SK-MEL-5 (cell line): ENCODE measurements at regions not wholly inside any gene's neighbourhood (a gene's known extent, or its start where the extent isn't known, plus 50 kb on each side); places are given as distances from the start of the nearest gene placed in this dataset.

Experiments used
- DNase-seq: peaks from one replicate; pipeline ENCODE4 v3.0.0-alpha.2; 2016; ENCODE audit warnings: low read depth, low spot score
- in situ Hi-C: cut with HindIII; loops from 2 replicates; pipeline ENCODE4 v1.10.0; 2016; ENCODE audit warnings: low sequenced_read_pairs, high pct_unique_total_duplicates, low pct_unique_long_range_greater_than_20kb

DNA sequence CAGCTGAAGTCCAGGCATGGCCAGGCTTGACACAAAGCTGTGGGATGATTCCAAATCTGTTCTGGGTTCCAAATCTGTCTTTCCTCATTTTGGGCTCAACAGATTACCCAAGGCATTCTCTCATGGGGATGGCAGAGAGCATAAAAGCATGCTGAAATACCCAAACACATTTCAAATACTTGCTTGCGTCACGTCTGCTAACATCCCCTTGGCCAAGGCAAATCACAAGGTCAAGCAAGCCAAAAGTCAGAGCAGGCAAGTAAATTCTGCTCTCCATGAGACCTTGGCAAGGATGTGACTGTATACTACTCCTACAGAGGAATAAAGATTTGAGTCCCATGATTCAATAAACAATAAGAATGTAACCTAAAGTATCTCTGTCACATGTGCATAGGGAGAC, 306.7 kb downstream of the EPB41L4A start:
- in situ Hi-C loops: no loop called here
- DNase-seq: no peak

DNA sequence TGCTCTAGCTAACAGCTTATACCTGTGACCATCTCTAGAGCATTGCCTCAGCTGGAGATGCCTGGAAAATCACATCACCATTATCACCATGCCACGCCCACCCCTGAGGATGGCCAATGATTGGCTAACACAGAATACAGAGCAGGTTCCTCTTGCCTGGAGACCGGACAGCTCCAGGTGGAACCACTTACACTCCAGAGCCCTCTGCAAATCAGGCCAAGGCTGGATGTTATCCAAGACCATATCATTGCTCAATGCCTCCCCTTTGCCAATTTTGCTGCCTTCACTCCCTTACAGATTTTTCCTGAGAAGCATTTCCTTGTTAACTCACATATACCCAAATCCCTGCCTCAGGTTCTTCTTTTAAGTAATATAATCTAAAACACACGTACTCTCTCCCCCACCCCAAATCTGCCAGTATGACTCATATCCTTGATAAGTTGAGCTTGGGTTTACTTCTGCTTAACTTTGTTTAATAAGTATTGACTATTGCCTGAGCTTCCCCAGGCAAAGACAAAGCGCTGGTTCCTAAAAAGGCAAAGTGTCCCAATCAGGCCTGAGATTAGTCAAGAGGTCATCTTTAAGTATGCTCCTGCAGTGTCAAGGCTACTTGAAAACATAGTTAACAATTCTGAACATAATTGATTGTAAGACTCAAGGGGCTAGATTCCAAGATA, 309.6 kb downstream of the EPB41L4A start:
- in situ Hi-C loops: no loop called here
- no peak for DNase-seq

DNA sequence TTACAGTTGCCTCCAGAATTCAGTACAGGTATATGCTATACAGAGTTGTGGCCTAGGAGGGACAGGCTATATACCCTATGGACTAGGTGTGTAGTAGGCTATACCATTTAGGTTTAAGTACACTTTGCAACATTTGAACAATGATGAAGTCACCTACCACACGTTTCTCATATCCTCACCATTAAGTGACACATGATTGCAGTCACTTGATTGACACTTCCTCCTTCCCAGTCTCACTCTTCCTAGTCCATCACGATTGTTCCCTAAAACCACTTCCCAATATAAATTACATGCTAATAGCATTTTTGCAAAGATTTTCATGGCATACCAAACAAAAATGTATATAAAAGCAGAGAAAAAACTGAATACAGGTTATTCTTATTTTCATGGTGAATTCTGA, 312.2 kb downstream of the EPB41L4A start:
- DNase-seq: no peak
- in situ Hi-C loops: no loop called here

DNA sequence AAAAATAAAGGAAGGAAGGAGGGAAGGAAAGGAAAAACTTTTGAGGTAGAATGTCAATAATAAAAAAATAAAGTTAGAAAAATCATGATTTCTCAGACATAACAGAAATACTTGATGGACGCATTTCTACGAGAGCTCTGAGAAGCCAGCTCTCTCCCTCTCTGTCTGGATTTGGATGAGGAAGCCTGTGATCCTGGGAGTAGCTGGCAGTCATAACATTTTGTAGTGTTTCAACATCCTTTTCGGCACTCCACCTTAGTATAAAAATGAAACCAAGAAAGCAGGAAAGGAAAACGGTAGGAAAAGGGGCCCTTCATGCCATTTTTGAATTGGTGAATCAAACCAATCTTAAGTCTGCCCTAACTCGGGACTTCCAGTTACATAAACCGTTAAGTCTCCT, 321.3 kb downstream of the EPB41L4A start:
- in situ Hi-C loops: no loop called here
- no peak for DNase-seq

DNA sequence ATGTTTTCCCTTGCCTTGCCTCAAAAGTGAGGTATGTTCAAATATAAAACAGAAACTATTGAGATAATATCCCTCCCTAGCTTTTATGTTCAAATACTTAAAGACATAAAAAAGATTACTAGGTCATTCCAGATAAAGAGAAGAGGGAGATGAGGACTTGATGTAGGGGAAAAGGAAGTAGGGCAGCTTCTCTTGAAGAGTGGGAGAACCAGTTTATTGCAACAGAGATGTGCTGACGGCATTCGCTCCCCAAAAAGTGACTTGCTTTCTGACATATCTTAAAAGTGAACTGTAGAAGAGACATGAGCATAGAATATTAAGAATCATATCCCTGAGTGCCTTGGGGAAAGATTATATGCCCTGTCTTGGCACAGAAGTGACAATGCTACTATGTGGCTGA, 330.2 kb upstream of the NREP start:
- DNase-seq: no peak
- in situ Hi-C loops: no loop called here

DNA sequence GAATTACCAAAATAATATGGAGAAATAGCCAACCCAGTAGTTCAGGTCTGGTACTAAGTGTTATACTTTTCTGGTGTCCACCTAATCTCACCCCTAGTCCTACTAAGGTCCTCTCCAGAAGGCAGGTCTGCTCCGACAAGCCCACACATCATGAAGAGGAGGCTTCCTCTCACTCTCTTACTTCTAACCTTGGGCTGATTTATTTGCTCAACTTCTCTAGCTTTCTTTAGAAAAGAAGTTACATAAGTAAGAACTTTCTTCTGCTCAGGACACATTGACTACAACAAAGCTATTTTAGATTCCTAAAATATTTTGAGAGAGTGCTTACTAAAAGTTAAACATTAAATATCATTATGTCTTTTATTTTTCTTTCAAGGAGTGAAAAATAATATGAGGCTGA, 329.7 kb upstream of the NREP start:
- in situ Hi-C loops: no loop called here
- no peak for DNase-seq

DNA sequence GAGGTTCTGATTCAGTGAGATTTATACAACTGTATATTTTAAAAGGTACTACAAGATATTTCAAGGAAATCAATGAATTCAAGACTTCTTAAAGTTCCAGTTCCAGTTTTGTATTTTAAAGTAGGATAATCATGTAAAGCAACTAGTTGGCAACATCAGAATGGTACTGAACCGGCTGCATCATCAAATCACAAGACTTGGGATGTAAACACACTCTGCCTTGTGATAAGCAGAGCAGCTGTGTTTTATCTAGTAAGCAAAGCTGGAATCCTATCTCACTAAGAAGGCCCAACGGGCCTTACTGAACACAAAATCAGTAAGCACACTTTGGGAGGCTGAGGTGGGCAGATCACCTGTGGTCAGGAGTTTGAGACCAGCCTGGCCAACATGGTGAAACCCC, 327.2 kb upstream of the NREP start:
- in situ Hi-C loops: no loop called here
- peak; percentile 8 for DNase-seq

DNA sequence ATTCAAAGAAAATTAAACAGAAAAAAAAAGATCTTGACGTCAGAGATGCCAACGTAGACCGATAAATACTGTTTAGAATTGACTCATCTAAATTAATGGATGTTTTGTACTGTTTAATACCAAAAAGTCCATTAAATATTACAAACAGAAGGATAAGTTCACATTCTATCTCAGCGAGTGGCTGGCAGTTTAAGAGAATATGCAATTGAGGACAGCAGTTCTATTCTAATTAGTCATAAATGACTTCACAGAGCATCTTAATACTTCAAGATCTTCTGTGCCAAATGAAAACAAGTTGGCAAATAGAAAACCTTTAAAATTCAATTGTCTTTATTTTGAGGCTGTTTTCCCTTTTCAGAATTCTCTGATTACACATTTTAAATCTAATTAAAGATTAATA, 326.6 kb upstream of the NREP start:
- no peak for DNase-seq
- in situ Hi-C loops: no loop called here

DNA sequence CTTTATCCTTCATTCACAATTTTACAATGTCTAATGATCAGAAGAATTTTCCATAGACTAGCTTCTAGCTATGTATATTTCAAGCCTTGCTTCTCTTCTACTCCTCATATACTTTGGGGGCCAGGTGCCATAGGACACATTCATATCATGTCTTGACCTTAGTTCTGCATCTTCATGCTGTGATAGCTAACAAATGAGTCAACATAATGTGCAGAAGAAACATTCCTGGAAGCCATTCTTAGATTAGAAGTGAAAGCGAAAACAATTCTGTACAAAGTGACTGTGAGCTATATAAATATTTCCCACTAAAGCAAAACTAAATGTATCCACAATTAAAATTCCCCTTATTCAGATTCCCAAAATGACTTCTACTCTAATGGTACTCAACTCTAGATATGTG, 320.2 kb upstream of the NREP start:
- no peak for DNase-seq
- in situ Hi-C loops: no loop called here

DNA sequence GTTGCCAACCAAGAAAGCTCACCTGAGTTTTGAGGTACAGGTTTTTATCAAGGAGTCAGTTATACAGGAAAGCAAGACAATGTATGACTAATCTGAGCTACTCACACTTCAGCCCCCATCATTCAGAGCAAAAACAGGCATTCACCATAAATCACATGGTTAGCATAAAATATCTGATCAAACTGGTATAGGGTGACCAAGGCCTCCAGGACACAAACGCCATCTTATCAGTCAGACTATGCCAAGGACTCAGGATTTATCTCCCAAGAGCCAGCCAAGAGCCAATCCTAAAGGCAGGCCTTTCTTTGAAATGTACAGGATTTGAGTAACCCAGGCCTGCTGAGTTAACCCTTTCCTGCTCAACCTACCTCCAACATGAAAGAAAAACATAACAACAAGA, 313.0 kb upstream of the NREP start:
- in situ Hi-C loops: no loop called here
- DNase-seq: no peak

DNA sequence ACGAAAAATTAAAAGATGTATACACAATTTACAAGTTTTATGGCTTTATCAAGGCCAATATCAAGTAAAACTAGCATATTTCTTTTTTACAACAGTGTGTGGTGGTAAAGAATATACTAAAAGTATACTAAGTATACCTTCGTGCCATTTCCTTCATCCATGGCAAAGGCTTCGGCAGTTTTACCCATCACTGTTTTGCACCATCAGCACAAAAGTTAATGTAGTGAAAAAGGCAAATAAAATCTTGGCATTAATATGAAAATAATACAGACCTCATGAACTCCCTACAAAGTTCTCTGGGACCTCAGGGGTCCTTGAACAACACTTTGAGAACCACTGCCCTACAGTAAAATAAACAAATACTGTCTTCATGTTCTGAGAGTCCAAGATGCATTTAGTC, 312.3 kb upstream of the NREP start:
- DNase-seq: no peak
- in situ Hi-C loops: no loop called here

DNA sequence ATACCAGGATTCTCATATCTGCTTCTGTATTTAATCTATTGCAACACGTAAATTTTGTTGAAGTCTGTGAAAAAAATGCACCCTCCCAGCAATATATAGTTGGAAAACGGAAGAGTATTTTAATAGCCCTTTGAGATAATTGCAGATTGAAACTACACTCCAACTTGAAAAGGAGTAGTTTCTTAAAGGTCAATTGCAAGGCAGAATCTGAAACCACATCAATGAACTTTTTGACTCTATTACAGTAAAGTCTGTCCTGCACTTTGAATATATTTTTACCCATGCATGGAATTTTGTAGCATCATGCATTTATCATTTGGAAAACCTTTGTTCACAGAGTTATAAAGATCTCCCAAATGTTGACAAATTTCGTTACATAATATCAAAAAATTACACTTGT, 311.6 kb upstream of the NREP start:
- DNase-seq: no peak
- in situ Hi-C loops: no loop called here

DNA sequence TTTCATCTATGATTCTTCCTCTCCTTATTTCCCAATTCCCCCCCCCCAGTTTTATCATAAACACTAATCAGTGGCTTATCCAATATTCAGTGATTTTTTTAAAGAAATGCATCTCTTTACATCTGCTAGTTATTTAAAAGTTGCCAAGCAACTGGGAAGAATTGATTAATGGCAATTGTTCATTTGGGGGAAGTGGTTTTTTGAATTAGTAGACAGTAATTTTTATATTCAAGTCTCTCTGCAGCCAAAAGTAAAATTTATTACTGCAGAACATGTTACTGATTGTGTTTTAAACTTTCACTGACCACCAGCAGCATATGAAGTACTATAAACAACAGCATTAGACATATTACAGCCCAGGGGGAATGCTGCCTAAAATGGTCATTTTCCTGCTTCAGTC, 308.8 kb upstream of the NREP start:
- no peak for DNase-seq
- in situ Hi-C loops: no loop called here

DNA sequence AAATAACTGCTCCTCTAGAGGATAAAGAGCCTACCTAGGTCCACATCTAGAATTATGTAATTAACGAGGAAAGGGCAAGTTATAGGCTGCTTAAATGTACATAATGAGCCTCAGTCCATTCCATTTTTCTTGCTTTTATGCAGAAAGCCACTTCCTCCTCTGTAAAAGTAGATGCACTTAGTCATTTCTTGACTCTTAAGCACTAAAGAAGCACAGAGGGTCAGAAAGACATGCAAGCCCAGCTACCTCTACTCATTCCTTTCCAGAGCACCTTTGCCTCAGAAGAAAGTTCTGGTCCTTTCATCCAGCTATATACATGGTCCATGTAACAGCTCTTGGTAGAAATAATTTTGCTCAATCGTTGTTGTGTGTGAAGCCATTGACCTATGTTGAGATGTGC, 308.0 kb upstream of the NREP start:
- in situ Hi-C loops: no loop called here
- no peak for DNase-seq

DNA sequence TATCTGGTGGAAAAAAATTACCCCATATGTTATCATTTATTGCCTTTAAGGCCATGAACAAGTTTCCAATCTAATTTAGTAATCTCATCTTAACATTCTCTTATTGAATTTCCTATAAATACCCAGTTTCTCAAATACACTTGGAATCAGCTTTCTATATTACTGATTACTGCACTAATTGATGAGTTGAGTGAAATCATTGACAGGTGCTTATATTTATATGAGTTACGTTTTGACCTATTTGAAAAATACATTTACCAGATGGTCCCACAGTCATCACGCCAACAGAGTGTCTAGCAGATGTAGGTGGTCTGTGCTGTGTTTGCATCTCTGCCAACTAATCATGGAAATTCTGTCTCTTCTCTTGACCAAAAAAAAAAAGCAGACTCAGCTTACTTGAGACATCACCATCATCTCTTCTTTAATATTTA, 307.3 kb upstream of the NREP start:
- no peak for DNase-seq
- in situ Hi-C loops: no loop called here

DNA sequence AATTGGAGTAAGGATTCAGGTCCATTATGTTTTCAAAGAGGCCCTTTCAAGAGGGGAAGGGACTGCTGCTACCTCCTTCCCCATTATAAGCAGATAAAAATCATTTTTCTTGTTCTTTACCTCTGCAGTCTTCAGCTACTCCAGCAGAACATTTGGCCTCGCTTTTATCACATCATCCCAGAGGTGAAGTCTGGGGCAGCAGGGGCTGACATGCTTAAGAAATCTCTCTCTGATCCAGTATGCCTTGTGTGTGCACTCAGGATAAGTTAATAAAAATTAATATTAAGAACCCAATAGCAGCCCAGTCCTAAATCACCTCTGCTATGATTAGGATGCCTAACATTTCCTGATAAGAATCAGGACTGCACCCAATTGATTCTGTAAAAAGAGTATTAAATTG, 306.9 kb upstream of the NREP start:
- in situ Hi-C loops: no loop called here
- no peak for DNase-seq

DNA sequence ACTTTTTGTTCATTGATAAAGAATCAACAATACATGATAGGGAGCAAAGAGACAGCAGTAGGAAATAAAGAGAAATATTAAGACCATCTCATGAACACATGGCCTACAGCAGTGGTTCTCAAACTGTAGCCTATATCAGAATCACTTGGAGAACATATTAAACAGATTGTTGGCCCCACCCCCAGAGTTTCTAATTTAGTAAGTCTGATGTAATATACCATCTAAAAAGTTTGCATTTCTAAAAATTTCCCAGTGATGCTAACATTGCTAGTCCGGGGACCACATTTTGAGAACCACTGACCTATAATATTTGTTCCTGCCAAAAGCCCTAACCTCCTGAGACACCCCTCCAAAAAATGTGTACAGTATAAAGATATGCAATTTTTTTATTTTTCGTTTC, 306.2 kb upstream of the NREP start:
- in situ Hi-C loops: no loop called here
- DNase-seq: no peak

DNA sequence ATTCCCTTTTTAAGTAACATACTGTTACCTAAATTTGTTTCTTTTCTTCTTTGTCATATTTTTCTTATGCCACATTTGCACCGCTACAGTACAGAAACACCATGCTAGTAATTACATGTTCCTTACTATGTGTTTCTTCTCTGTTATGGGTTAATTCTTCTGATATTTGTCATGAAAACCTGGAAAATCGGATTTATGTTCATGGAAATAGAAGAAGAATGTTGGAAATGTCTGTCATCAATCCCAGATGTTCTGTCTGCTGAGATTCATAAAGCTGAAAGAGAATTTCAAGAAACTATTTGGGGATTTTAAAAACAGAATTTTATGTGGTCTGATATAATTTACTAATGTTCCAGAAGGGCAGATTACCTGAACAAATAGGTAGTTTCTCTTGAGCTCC, 305.2 kb upstream of the NREP start:
- in situ Hi-C loops: no loop called here
- DNase-seq: no peak

DNA sequence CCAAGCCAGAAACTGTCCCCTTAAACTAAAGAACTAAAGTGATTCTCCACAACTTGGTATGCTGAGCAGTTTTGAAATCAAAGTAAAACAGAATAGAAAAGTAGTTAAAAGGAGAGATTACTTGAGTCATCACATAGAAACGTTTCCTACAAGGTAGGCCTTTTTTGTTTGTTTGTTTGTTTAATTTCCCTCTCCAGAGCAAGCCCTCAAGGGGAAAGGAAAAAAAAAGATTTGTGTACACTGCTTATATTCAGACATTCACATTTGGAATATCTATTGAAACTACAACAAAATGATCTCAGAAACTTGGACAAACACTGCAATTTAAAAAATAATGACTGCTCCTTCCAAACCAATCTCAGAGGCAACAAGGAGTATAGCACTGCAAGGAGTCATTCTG, 304.7 kb upstream of the NREP start:
- in situ Hi-C loops: no loop called here
- DNase-seq: no peak

DNA sequence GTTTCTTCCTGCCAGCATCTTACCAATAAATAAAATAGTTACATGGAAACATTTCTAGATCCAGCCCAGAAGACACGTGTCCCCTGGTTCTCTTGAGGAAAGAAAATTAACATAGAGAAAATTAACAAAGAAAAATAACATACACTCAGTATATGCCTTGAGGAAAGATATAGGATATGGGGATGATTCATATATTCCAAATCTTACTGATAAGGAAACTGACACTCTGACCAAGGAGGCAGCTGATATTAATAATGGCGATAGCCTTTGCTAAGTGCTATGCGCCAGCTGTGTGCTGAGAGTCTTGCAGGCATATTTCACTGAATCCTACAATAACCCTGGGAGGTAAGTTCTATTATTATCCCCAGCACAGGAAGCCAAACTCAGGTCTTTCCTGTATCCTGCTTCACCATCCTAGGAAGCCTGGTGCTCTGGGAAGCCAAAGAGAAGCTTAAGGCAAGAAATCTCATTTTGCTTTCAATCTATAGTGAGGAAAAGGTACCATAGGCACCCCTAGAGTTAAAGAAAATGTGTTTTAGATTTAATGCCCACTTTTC, 302.7 kb upstream of the NREP start:
- DNase-seq: no peak
- in situ Hi-C loops: no loop called here
